Retinal pigment epithelial cell (primary cell): ENCODE measurements at regions not wholly inside any gene's neighbourhood (a gene's known extent, or its start where the extent isn't known, plus 50 kb on each side); places are given as distances from the start of the nearest gene placed in this dataset.

ENCODE experiments used
- DNase-seq: peaks from one replicate; pipeline ENCODE4 v3.0.0-alpha.2; 2010; ENCODE audit warnings: low read depth
- H3K4me3 ChIP-seq: 2 replicates; pipeline ENCODE4 v1.5.1; 2011; ENCODE audit warnings: mild to moderate bottlenecking, low read length, control low read depth, moderate library complexity
- CTCF ChIP-seq: conservative IDR thresholded peaks from 2 replicates; pipeline ENCODE4 v1.5.1; 2011; ENCODE audit warnings: low read depth, low read length, control low read depth, inconsistent platforms

DNA sequence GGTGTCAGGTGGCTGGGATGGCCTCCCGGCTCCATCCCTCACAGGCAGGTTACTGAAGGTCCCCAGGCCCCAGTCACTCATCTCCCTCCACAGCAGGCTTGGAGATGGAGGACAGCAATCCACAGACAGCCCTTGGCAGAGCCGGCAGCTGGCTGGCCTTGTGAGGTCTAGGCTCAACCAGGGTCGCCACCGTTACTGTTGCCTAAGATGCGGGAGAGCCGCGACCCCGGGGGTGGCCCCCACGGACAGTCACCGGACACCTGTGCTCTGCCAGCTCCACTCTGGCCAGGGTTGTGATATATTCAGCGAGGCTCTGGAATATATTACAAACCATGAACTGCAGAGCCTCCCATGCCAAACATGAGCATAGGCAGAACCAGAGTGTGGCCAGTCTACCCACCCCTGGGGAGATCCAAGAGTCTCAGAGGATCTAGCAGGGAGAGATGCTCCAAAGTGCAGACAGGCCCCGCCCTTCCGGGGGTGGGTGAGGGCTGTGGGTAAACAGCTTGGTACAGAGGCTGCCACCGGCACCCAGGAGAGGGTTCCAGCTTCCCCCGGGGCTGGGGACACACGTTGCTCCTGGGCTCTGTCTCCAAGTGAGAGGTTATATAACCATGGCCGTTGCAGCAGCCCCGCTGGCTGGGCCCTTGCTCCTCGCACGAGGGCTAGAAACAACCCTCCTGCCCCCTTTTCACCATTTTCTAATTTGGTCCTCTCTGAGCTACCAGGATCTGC lies 55.9 kb upstream of the DIO3 start:
- no peak for TF ChIP-seq CTCF
- DNase-seq: no peak
- no peak overlapping the region for H3K4me3 ChIP-seq

DNA sequence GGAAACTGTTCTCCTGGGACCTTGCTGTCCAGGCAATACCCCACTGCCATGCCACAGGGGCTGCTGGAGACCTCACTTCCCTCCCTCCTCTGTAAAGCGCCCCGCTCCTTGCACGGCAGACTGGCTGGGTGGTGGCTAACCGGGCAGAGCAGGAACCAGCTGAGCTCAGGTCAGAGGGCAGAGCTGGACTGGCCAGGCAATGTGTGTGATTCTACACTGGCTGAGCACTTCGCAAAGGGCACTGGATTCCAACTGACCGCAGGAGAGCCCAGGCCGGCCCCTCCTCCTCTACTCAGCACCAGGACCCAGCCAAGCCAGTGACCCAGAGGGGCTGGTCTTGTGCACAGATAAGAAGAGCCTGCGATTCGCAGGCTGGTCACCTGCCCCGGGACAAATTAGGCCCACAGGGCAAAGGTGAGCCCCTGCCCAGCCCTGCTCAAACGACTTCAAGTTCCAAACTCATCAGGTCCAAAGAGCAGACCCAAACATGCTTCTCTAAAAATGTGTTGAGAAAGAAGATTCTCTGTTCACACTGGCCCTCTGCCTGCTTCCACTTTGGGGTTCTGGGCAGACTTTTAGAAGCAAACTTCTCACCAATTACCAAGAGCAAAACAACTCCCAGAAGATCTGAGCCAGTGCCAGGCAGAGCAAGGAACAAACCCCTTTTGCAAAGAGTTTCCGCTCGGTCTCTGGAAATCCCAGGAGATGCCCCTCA lies 54.9 kb upstream of the DIO3 start:
- no peak overlapping the region for H3K4me3 ChIP-seq
- no peak for DNase-seq
- TF ChIP-seq CTCF: no peak

- H3K4me3 ChIP-seq: no peak overlapping the region
- no peak for TF ChIP-seq CTCF
- no peak for DNase-seq
Observed at GRCh38 chr14:101506926-101507835, 54.1 kb upstream of the DIO3 start.

DNA sequence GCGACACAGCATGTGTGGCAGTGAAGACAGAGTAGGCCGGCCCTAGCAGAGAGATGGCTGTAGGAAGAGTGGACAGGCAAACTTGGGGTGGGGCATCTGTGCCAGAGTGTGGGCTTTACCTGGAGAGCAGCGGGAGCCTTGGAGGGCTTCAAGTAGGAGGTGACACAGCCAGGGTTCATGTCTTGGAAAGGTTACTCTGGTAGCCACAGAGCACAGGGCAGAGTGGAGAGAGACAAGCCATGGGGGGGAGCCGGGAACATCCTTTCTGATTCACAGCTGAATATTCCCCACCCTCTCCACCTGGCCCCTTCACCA lies 53.5 kb upstream of the DIO3 start:
- no peak for DNase-seq
- H3K4me3 ChIP-seq: no peak overlapping the region

GRCh38 chr14:101508196-101508947 lies 52.9 kb upstream of the DIO3 start:
- TF ChIP-seq CTCF: no peak
- no peak overlapping the region for H3K4me3 ChIP-seq
- DNase-seq: no peak

More for the DNA sequence above, 53.5 kb upstream of the DIO3 start:
- TF ChIP-seq CTCF: no peak

DNA sequence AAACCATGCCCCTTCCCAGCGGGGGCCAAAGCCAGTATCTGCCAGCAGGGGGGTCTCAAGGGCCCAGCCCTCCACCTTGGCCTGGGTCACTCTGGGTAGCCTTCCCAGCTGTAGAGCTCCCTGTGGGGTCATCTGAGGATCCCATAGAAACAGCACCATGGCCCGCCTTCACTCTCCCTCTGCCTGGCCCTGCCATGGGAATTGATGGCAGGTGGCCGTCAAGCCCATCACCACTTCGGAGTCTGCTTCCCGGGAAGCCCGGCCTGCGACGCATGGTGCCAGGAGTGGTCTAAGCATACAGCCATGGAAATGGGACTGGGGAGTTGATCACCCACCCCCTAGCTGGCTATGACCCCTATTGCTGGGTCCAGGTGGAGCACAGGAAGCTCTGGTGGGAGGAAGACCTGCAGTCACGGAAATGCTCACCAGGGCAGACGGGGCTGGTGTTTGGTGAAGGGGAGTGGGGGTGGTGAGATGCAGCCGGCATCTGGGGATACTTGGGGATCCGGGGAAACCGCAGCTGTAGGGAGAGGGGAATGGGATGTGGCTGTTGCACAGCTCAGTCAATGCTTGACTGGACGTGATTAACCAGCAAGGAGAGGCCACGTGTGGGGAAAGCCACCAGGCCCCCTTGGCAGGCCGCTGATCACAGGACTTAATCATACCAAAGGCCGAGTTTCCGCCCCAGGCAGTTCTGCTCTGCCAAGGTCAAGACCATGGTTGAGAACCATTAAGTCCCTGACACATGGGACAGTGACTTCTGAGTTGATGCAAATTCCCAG lies 52.2 kb upstream of the DIO3 start:
- no peak overlapping the region for H3K4me3 ChIP-seq
- no peak for DNase-seq
- TF ChIP-seq CTCF: no peak
